ENCODE measurements at regions not wholly inside any gene's neighbourhood (a gene's known extent, or its start where the extent isn't known, plus 50 kb on each side); places are given as distances from the start of the nearest gene placed in this dataset.
"Not testable (repeated sequence)": the region's sequence is repeated elsewhere in the genome, so short reads cannot be mapped to it uniquely, and the experiment has no call there.

DNA sequence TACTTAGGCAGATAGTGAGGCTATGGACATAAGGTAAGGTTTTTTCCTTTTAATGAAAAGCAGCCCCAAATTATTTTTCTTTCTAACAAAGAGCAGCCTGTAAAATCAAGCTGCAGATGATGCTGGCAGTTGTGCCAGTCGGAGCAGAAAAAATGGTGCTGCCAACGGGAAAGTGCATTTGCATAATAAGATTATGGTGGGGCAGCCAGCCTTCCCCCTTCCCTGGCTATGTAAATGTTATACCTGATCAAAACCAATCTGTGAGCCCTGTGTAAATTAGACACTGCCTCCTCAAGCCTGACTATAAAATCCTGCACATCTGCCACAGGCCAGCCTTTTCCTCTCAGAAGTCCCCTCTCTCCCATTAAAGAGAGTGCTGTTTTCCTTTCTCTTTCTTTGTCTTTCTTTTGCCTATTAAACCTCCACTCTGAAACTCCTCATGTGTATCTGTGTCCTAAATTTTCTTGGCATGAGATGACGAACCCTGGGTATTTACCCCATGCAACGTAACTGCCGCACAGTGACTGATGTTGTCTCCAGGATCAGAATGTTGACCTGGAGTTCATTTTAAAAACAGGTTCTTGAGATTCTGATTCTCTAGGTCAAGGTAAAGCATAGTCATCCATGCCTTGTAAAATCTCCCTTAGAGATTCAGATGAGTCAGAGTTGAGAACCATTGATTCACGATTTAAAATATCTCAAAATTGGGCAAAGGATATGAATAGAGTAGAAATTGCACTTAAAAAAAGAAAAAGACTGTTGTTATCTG lies 167.3 kb upstream of the C1GALT1 start:
- peak in 2 of 42 donors; percentile 11 to 17 for DNase-seq
- intact Hi-C loops (cut with DNase I) = no loop called here

DNA sequence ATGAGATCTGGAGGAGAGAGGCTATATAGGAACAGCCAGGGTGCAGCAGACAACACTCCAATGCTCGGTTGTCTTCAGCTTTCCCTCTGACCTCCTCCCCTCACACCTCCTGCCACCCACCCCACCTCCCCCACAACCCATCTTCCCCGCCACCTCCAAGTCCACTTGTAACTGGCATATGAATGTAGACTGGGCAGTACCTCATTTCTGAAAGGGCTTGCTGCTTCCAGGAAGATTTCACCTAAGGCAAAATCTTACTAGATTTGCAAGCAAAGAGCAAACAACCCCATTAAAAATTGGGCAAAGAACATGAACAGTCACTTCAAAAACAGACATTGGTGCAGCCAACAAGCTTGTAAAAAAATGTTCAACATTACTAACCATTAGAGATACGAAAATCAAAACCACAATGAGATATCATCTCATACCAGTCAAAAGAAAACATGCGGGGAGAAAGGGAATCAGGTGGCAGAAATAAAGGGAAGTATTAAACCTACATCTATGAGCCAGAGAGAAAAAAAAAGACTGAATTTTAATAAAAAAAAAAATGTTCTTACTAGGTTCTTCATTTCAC lies 164.6 kb upstream of the C1GALT1 start:
- intact Hi-C loops (cut with DNase I) = no loop called here
- DNase-seq = no peak

DNA sequence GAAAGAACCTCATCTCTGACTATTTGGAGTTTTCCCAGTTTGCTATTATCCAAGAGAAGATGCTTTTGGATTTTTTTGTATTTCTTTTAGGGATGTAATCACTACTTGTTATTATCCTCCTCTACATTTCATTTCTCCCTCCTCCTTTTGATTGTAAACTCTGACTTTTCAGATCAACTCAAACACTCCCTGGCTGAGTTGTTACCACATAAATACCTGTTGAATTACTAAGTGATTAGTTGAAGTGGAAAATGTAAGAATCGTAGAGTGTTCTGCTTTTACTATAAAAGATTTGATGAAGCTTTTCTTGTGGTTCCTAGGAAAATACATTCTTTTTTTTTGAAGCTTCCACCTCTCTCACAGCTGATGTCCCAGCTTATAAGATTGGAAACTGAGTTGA lies 164.1 kb upstream of the C1GALT1 start:
- no peak for DNase-seq
- intact Hi-C loops (cut with DNase I) = no loop called here

DNA sequence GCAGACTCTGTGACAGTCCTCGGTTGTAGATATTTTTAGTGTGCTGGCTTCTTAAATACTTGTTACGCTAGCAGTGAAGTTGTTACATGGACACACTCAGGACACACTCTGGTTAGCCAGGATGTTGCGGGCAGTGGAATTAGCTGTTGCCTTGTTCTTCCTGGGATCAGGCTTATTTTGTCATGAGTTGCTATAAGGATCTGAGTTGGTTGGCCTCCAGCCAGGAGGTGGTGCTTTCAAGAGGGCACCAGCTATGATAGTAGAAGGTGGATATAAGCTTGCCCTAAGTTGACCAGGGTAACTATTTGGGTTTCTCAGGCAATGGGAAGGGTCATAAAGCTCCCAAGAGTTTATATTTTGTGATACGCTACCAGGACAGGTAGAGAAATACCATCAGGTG lies 150.1 kb upstream of the C1GALT1 start:
- no peak for DNase-seq
- intact Hi-C loops (cut with DNase I) = no loop called here

DNA sequence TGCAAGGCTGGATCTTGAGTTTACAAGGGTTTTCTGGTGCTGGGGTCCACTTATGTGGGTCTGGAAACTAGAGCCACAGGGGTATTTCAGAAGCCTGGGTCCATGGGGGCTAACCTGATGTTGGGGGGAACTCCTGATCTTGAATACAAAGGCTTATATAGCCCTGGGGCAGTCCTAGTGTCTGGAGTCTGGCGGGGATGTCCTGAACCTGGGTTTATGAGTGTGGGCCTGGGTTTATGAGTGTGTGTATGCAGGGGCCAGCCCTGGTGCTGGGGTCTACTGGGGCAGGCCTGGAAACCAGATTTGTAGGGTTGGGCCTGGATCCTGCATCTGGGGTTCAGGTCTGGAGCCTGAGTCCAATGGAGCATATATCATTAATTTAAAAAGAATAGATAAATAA lies 146.5 kb upstream of the C1GALT1 start:
- intact Hi-C loops (cut with DNase I) = no loop called here
- no peak for DNase-seq

DNA sequence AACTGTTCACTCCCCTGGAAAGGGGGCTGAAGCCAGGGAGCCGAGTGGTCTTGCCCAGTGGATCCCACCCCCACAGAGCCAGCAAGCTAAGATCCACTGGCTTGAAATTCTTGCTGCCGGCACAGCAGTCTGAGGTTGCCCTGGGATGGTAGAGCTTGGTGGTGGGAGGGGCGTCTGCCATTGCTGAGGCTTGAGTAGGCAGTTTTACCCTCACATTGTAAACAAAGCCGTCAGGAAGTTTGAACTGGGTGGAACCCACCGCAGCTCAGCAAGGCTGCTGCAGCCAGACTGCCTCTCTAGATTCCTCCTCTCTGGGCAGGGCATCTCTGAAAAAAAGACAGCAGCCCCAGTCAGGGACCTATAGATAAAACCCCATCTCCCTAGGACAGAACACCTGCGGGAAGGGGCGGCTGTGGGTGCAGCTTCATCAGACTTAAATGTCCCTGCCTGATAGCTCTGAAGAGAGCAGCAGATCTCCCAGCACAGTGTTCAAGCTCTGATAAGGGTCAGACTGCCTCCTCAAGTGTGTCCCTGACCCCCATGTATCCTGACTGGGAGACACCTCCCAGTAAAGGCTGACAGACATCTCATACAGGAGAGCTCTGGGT lies 140.0 kb upstream of the C1GALT1 start:
- DNase-seq; intact Hi-C loops (cut with DNase I): not testable (repeated sequence)

DNA sequence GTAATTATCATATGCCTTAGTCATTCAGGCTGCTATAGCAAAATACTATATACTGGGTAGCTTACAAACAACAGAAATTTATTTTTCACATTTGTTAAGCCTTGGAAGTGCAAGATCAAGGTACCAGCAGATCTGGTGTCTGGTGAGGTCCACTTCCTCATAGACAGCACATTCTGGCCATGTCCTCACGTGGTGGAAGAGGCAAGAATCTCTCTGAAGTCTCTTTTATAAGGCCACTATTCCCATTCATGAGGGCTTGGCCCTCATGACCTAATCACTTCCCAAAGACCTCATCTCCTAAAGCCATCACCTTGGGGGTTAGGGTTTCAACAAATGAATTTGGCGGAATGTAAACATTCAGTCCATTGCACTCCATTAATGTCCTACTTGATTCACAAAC lies 137.5 kb upstream of the C1GALT1 start:
- DNase-seq = no peak
- intact Hi-C loops (cut with DNase I) = no loop called here

DNA sequence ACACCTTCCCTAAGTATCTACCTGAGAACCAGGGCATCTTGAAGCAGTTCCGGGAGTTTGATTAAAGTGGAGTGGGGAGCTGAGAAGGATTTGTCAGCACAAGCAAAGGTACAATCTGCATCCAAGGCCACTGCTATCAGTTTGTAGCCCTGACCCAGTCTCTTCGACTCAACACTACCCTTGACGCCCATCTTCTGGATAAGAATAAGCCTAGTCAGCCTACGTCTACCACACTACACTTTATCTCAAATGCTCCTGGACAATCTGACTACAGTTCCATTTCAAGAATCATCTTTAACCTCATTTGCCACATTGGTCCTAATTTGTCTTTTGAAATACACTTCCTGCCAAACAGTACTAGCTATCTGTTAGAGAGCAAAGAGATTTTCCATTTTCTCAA lies 134.1 kb upstream of the C1GALT1 start:
- intact Hi-C loops (cut with DNase I) = no loop called here

DNA sequence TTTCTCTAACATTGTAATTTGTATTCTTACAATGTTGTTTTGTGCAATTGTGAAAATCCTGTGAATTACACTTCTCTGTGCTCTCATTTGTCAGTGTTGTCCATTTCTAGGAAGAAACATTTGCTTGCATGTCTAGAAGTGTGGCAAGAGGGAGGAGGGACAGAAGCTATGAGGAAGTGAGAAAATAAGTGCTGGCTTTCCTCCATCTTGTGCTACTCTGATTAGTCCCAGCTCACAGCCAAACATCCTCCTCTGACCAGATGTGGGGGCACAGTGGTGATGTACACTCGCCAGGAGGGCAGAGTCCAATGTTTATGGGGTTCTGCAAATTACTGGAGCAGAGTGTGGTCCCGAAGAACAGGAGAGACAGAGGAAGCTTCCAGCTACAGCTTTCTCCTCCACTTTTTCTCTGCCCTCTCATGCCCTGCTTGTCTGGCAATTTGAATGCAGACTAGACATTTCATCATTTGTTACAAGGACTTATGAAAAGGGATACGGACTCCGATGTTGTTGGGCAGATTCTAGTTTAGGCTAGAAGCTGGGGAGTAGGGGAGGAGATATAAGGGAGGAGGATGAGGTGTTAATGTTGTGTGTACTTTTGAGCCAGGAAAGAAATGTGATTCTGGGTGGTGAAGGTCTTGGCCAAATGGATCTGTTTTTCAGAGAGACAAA lies 131.0 kb upstream of the C1GALT1 start:
- DNase-seq = peak in 10 of 42 donors; percentile 2 to 18 (median 9)

More for the DNA sequence above, 134.1 kb upstream of the C1GALT1 start:
- DNase-seq = no peak

DNA sequence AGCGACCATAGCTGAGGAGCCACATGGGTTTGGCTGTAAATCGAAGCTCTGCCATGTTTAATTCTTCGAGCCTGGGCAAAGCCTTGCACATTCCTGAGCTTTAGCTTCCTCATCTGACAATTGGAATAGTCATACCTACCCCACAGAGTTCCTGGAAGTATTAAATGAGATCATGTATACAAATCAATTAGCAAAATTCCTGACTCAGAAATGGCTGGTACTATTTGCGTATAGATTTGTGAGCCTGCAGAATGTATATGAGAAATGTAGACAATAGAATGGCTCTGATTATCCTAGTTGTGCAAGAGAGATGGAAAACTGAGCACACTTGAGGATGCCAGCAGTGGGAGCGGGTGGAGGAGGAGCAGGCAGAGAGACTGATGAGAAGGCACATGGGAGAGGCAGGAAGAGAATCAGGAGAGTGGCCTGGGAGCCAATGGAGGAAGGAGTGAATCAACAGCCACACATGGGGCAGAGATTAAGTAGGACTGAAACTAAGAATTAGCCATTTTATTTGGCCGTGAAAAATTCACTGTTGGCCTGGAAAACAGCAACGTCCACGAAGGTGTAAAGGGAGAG lies 128.0 kb upstream of the C1GALT1 start:
- no peak for DNase-seq
- intact Hi-C loops (cut with DNase I) = no loop called here

More for the DNA sequence above, 131.0 kb upstream of the C1GALT1 start:
- intact Hi-C loops (cut with DNase I) = no loop called here

DNA sequence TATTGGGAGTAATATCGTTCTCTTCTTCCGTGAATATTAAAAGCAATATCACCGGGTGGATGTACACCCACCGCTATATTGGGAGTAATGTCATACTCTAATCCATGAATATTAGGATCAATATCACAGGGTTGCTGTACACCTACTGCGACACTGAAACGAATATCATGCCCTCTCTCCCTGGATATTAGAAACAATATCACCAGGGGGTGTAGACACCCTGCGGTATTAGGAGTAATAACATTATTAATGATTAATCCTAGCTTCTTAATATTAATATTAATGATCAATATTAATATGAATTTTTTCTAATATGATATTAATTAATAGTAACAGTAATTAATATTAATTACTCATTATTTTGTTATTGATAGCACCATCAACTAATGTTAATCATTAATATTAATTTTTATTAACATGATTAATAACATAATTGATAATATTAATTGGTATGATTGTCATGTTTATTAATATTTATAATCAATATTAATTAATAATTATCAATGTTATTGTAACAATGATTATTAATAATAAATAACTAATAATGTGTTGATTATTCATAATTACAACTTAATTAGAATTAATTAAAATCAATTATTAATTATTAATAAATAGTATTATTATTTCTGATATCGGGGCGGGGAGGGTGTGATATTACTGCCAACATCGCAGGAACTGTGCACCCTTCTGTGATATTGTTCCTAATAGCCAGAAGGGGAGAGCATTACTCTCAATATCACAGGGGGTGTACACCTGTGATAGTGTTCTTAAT lies 121.3 kb upstream of the C1GALT1 start:
- intact Hi-C loops (cut with DNase I) = no loop called here
- no peak for DNase-seq

DNA sequence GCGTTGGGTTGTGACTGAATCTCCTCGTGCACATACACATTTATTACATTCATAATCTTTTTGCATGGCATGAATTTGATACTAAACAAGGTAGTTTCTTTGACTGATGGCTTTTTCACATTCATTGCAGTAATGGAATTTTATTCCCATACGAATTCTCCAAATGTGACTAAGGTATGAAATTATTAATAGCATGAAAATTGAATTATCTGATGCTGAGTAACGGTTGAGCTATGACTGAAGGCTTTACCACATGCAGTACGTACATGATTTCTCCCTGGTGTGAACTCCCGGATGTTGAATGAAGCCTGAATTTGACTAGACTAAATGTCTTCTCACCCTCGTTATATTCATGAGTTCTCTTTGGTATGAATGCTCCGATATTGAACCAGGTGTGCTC lies 104.4 kb upstream of the C1GALT1 start:
- intact Hi-C loops (cut with DNase I) = no loop called here
- DNase-seq = no peak

DNA sequence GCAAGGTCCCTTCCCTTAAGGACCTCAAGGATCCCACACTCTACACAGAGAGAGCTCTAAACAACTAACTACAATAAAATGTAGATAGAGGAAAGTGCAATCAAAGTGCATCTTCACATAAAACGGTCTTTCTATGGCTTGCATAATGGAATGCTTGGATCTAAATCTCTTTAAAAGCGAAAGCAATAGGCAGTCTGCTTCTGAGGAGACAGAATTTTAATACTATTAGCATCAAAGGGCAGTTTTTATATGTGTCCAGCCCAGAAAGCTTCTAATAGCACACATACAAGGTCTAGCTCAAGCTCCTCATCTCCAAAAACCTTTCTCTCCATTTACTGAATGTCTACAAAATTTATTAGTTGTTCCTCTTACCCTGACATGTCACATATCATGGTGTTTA lies 101.5 kb upstream of the C1GALT1 start:
- intact Hi-C loops (cut with DNase I) = no loop called here

DNA sequence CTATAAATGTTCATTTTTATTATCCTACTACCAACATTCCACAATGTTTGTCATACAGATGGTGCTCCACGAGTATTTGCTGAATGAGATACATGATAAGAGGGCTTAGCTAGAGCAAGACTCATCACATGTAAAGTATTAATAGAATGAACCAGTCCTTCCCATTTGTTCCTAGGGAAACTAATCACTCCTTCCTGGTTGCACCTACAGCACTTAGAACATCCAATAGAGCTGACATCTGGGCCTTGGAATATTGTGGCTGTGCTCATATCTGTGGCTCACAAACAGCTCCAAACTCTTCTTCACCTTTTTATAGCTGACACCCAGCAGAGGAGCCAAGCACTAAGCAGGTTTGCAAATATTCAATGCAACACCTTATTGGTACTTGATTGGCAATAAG lies 91.9 kb upstream of the C1GALT1 start:
- intact Hi-C loops (cut with DNase I) = no loop called here
- DNase-seq = no peak

More for the DNA sequence above, 101.5 kb upstream of the C1GALT1 start:
- no peak for DNase-seq

DNA sequence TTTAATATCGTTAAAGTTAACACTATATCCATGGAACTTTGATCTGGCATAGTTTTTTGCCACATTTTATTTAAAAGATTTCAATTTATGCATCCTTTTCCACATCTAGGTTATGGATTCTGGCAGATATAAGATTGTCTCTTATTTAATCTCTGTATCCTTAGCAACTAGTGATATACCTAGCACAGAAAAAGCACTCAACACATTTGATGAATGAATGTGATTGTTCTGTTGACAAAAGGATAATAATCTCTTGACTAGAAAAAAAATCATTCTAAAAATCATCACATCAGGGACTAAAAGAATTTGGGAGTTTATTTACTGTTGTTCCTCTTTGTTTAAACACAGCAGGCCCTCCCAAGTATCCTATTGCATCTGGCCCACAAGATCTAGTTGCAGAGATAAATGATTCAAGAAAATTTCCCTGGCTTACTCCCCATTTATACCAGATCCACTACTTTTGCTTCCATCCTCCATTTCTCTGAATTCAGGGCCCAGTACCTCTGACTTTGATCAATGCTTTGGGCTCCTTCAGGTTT lies 84.0 kb upstream of the C1GALT1 start:
- intact Hi-C loops (cut with DNase I) = no loop called here
- no peak for DNase-seq

DNA sequence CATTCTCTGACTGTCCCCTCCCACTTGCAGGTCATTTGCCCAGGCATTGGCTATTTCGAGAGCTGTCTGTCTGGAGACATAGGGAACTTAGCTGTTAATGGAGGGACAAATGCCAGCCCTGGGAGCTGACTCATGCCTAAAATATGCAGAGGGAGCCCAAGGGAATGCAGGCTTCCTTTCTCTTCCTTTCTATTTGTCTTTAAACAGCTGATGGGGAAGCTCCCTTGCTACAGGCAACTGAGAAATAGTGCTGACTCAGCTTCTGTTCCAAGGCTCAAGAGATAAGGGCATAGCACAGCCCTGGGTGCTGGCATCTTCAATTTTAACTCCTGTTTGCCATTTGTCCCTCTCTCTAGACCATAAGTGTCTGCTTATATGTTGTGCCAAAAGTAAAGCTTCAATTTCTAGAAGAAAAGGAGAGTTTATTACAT lies 82.7 kb upstream of the C1GALT1 start:
- intact Hi-C loops (cut with DNase I) = loop anchor here (5.0 to 10.0 kb wide), 2 partner anchors 325 to 443 kb away; no protein-coding TSS in a partner anchor
- peak in 28 of 42 donors; percentile 7 to 69 (median 28) for DNase-seq

DNA sequence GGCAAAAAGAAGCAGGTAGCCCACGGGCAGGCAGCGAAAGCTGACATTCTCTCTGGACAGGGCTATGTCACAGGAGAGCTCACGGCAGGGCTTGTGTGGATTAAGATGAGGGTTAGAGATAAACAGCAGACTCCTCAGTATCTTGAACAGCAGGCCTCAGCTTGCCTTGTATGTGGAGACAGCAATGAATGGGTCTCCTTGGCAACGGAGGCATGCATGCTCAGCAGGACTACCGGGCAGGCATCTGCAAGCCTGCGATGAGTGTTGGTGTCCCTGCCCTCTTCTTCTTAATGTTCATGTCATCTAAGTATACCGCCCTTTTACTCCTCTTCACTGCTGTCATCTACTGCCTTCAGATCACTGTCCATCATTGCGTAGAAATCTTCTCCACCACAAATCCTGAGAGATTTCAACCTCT lies 81.9 kb upstream of the C1GALT1 start:
- no peak for DNase-seq
- intact Hi-C loops (cut with DNase I) = loop anchor here (5.0 to 10.0 kb wide), 2 partner anchors 324 to 442 kb away; no protein-coding TSS in a partner anchor

DNA sequence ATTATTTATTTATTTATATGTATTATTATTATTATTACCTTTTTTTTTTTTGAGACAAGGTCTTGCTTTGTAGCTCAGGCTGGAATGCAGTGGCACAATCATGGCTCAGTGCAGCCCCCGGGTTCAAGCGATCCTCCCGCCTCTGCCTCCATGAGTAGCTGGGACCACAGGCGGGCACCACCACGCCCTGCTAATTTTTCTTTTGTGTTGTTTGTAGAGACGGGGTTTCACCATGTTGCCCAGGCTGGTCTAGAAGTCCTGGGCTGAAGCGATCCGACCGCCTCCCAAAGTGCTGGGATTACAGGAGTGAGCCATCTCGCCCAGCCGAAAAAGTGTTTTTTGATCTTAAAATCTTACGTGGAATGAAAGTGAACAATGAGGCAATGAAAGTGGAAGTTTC lies 79.4 kb upstream of the C1GALT1 start:
- intact Hi-C loops (cut with DNase I) = loop anchor here (5.0 to 10.0 kb wide), 2 partner anchors 322 to 439 kb away; no protein-coding TSS in a partner anchor

More for the DNA sequence above, 79.4 kb upstream of the C1GALT1 start:
- peak in 2 of 42 donors; percentile 1 to 28 for DNase-seq
